CD4-positive, alpha-beta T cell treated with Interleukin-21 for 1 hour (primary cell): ENCODE measurements at regions not wholly inside any gene's neighbourhood (a gene's known extent, or its start where the extent isn't known, plus 50 kb on each side); places are given as distances from the start of the nearest gene placed in this dataset.

Experiments
- DNase-seq: peaks from one replicate; pipeline ENCODE4 v3.0.0-alpha.2; 2020

DNA sequence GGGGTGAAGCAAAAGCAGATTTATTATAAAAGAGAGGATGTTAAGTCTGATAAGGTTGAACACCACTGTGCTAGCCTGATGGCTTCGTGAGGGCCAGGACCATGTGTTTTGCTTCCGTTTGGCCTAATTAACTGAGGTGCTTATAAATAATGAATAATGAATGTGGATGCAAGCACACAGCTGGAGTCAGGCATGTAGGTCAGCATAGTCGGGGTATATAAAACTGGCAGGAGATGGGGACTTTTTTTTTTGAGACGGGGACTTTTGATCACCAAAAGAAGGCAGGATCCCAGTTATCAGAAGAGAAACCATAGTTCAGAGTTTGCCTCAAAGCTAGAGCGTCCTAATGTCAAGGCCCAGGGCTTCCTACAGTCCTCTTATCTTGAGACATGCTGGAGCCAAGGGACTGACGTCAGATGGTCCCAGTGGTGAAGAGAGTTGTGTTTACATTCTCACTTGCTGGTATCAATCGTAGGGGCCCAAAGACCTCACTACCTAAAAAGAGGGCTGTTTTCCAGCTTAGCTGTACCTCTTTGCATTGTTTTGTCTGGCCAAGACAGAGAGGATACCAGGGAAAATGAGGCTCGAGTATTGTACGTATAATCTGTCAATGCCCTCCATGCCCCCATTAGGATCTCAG, 50.4 kb downstream of the RTL9 start:
- DNase-seq: no peak

DNA sequence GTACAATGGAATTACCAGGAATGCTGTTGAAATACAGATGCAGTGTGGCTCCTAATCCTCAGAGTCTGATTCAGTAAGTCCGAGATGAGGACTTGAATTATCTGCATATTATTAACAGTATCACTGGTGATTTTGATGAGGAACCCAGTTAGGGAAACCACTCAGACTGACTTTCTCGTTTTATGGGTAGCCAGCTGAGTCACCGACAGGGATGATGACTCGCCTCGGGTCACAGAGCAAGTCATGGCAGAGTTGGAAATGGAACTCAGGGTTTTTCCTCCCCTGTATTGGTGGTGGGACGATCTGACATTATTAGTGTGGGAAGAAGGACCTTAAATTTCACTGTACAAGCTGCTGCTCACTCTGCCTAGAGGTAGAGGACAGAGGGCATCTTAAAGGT, 51.3 kb downstream of the RTL9 start:
- no peak for DNase-seq

DNA sequence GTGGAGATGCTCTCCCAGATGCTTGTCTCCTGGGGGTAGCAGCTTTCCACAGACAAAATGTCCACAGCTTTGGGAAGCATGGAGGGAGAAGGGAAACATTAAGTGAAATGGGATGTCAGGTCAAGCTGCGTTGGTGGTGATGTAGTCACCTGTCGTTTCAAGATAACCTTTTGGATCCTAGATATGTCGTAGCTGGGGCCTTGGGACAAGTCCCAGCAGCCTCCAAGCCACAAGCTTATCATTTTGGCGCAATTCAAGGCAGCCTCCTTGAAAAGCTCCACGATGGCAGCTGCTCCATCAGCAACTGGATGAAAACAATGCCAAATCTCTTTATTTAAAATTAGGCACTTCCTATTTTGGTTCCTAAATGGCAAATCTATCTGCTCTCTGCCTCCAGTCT, 52.0 kb downstream of the RTL9 start:
- no peak for DNase-seq

GRCh38 chrX:110412971-110413726, 54.5 kb downstream of the RTL9 start:
- peak; percentile 60 for DNase-seq

DNA sequence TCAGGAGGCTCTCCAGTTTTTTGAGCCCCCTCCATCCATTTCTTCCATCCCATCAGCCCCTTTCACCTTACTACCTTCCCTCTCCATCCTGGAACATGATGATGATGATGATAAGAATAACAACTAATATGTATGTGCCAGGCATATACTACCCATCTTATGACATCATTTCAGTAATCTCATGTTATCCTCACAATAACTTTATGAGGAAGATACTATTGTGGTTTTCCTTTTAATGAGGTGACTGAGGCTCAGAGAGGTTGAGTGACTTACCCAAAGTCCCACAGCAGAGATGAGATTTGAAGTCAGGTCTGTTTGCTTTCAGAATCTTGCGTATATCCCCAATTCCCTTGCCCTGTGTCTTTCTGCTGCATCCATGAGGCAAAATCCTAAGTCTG, 55.1 kb downstream of the RTL9 start:
- no peak for DNase-seq

- no peak for DNase-seq
These were observed 55.6 kb downstream of the RTL9 start for GRCh38 chrX:110414273-110414672.

GRCh38 chrX:110414679-110415439, 56.2 kb downstream of the RTL9 start:
- no peak for DNase-seq

GRCh38 chrX:110415440-110416170, 57.0 kb downstream of the RTL9 start:
- DNase-seq: no peak

- no peak for DNase-seq
These were observed 58.5 kb downstream of the RTL9 start for GRCh38 chrX:110417128-110417527.

GRCh38 chrX:110418316-110419235, 59.9 kb downstream of the RTL9 start:
- no peak for DNase-seq

GRCh38 chrX:110419512-110419911, 60.9 kb downstream of the RTL9 start:
- DNase-seq: no peak

DNA sequence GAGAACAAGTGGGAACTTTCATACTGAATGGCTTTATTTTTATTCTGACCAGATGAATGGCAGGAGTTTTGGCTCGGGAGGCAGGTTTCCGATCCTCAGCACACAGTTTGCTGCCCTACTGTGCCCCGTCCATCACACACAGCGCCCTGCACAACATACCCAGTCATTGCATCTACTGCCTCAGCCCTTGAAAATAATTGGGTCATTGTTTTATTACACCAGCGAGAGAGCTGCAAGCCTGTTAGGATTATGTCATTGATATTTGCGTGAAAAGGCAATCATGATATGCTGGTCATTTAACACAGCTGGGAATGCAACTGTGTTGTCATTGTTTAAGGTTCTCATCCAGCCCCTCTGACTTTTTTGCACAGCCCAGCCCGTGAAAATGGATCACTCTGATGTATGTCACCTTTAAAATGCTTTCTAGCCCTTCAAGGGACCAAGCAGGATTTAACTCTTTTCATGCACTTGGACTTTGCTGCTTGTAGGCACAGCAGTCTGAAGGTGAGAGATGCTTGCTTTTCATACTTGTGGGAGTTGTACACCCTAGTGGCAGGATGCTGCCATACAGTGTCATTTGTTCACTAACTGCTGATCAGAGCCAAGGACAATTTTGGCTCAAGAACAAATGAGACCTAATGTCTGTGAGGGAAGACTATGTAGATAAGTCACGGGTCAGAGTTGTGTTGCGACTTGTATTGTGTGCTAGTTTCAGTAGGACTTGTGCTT, 62.3 kb downstream of the RTL9 start:
- no peak for DNase-seq

DNA sequence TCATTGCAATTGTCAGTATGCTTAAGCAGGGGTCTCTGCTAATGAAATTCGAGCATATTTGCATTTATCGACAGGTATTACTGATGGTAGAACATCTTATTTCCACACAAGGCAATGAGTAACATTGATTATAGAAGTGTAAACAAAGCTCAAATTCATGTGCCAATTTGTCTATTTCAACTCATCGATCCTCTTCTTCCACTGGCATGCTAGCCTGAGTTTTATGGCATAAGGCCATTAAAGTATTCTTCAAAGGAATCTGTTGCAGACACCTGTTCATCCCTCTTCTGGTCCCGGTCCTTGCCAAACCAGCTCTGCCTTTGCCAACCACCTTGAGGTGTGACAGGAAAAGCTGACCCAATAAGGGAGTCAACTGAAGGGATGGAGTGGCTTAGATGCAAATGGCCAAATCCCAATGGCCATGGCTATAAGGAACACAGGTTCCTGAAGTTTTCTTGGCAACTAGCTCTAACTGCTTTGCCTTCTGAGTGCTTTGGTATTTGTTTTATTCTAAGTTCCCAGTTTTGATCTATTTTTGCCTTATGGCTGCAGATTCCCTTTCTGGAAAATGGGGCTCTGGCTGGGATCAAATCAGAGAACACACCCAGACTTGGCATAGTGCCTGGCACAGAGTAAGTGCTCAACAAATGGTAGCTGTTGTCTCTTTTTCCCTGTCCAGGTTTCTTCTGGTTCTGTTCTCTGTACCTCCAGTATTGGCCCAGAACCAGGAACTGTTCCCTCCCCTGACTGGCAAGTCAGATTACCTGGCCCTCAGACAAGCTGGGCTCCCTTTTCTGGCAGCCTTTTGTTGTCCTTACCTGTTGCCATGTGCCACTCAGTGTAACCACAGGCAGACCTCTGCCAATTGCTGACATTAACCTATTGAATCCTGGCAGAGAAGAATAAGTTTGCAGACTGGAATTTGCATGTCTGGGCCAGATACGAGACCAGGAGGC, 63.1 kb downstream of the RTL9 start:
- DNase-seq: no peak

- DNase-seq: no peak
These were observed 66.8 kb downstream of the RTL9 start for GRCh38 chrX:110425222-110426154.

DNA sequence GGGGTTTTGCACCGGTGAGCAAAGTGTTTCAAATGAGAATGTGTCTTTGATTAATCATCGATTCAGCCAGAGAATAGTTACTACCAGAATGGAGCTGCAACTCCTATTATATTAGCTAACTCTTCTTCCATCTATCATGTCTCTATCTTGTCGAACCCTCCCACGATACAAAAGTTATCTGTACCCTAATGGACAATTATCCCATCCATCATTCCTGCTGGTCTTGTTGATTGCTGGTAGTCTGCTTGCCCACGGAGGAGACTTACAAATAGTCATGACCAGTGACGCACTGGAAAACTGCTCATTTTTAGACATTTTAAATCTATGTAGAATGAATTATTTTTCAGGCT, 67.5 kb downstream of the RTL9 start:
- no peak for DNase-seq

DNA sequence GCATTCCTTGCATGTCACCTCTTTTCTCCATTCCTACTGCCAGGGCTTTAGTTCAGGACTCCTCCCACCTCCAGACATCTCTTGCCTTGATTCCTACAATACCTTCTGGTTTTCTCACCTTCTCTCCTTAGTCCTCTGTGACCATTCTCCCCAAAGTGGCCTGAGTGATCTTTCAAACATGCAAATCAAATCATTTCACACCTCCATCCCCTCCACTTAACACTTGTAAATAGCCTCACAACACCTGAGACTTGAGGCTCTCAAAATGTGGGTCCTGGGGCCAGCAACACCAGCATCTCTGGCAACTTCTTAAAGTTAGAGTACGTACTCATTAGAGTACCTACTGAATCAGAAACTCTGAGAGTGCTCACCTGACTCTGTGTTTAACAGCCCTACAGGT, 68.4 kb downstream of the RTL9 start:
- DNase-seq: no peak

- DNase-seq: no peak
These were observed 69.5 kb downstream of the RTL9 start for GRCh38 chrX:110428144-110428543.

- no peak for DNase-seq
These were observed 71.8 kb downstream of the RTL9 start for GRCh38 chrX:110430293-110431076.
